ENCODE measurements at regions not wholly inside any gene's neighbourhood (a gene's known extent, or its start where the extent isn't known, plus 50 kb on each side); places are given as distances from the start of the nearest gene placed in this dataset.

DNA sequence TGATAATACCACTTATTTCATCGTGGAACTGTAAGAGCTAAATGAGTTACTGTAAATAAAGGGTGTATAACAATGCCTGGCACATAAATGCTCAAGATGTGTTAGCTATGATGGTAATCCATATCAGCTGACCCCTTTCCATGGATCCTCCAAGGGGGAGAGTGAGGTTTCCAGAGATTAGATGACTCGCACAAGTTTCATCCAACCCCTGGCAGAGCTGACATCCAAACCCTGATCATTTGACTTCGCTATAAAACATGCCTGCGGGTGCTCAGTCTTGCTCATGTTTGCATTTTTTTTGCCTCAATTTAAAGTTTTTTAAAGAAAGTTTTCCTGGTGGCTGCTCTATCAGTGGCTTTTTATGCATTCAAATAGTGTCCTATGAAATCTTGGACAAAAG lies 145.7 kb upstream of the SMIM23 start:
- no peaks in the 10 kb centered on the region for H3K27me3 ChIP-seq (ENCODE audit: insufficient read depth, low read depth, low read length)
- no peak overlapping the region for H3K9ac ChIP-seq (ENCODE audit: low read length)
- H3K9me2 ChIP-seq (ENCODE audit: insufficient read depth, low read length) = no peaks in the 10 kb centered on the region
- TF ChIP-seq POLR2AphosphoS5 (IDR thresholded peaks at IDR 0.05) = no peak
- TF ChIP-seq, protein P1, sequence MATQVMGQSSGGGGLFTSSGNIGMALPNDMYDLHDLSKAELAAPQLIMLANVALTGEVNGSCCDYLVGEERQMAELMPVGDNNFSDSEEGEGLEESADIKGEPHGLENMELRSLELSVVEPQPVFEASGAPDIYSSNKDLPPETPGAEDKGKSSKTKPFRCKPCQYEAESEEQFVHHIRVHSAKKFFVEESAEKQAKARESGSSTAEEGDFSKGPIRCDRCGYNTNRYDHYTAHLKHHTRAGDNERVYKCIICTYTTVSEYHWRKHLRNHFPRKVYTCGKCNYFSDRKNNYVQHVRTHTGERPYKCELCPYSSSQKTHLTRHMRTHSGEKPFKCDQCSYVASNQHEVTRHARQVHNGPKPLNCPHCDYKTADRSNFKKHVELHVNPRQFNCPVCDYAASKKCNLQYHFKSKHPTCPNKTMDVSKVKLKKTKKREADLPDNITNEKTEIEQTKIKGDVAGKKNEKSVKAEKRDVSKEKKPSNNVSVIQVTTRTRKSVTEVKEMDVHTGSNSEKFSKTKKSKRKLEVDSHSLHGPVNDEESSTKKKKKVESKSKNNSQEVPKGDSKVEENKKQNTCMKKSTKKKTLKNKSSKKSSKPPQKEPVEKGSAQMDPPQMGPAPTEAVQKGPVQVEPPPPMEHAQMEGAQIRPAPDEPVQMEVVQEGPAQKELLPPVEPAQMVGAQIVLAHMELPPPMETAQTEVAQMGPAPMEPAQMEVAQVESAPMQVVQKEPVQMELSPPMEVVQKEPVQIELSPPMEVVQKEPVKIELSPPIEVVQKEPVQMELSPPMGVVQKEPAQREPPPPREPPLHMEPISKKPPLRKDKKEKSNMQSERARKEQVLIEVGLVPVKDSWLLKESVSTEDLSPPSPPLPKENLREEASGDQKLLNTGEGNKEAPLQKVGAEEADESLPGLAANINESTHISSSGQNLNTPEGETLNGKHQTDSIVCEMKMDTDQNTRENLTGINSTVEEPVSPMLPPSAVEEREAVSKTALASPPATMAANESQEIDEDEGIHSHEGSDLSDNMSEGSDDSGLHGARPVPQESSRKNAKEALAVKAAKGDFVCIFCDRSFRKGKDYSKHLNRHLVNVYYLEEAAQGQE (IDR thresholded peaks at IDR 0.05; ENCODE audit: borderline replicate concordance) = no peak
- TF ChIP-seq RAD21 (conservative IDR thresholded peaks at IDR 0.05) = no peak
- TF ChIP-seq, protein P2, sequence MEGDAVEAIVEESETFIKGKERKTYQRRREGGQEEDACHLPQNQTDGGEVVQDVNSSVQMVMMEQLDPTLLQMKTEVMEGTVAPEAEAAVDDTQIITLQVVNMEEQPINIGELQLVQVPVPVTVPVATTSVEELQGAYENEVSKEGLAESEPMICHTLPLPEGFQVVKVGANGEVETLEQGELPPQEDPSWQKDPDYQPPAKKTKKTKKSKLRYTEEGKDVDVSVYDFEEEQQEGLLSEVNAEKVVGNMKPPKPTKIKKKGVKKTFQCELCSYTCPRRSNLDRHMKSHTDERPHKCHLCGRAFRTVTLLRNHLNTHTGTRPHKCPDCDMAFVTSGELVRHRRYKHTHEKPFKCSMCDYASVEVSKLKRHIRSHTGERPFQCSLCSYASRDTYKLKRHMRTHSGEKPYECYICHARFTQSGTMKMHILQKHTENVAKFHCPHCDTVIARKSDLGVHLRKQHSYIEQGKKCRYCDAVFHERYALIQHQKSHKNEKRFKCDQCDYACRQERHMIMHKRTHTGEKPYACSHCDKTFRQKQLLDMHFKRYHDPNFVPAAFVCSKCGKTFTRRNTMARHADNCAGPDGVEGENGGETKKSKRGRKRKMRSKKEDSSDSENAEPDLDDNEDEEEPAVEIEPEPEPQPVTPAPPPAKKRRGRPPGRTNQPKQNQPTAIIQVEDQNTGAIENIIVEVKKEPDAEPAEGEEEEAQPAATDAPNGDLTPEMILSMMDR (IDR thresholded peaks at IDR 0.05; ENCODE audit: poor library complexity, severe bottlenecking) = no peak
- TF ChIP-seq EZH2 (IDR thresholded peaks at IDR 0.05; ENCODE audit: borderline replicate concordance, insufficient read depth, low read length, poor library complexity, severe bottlenecking) = no peak
- no peak for TF ChIP-seq MXI1 (conservative IDR thresholded peaks at IDR 0.05; ENCODE audit: poor library complexity, severe bottlenecking)
- no peak for TF ChIP-seq EP300 (conservative IDR thresholded peaks at IDR 0.05; ENCODE audit: poor library complexity, severe bottlenecking)
- TF ChIP-seq TAF1 (IDR thresholded peaks at IDR 0.05; ENCODE audit: low read depth) = no peak
- no peak for TF ChIP-seq SMC3 (conservative IDR thresholded peaks at IDR 0.05; ENCODE audit: poor library complexity)
- H3F3A ChIP-seq (ENCODE audit: insufficient read depth, low read length, poor library complexity, severe bottlenecking) = no peaks in the 10 kb centered on the region
- H4K20me1 ChIP-seq (ENCODE audit: insufficient read depth) = no peaks in the 10 kb centered on the region
- no peaks in the 10 kb centered on the region for H3K79me2 ChIP-seq (replicated peaks; ENCODE audit: insufficient read depth, low read length)
- no peaks in the 10 kb centered on the region for H3K36me3 ChIP-seq (ENCODE audit: insufficient read depth, low read length)
- H3K4me3 ChIP-seq (ENCODE audit: low read length) = no peak overlapping the region
- no peak overlapping the region for H3K4me2 ChIP-seq (ENCODE audit: low read length)
- no peaks in the 10 kb centered on the region for H3K9me3 ChIP-seq (ENCODE audit: low read length)
- no peak overlapping the region for H3K27ac ChIP-seq (ENCODE audit: low read length)
- H2AFZ ChIP-seq (ENCODE audit: low read depth, low read length) = no peak overlapping the region

DNA sequence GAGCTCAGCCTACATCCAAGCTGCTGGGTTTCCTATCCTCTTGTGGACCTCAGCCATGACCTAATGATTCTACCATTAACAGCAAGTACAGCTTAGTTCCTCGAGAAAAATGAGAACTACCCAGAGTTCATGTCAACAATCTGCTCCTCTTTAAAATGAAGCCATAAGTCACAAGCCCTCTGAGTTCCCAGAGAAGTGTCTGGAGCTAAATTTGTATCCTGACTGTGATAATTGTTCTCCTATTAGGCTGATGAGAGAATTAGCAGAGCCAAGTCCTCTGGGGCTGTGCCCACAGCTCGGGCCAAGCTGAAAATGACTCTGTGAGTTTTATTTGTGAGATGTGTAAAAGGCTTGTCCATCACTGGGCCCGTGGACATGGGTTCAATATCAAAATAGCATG lies 145.1 kb upstream of the SMIM23 start:
- H4K20me1 ChIP-seq (ENCODE audit: insufficient read depth) = no peaks in the 10 kb centered on the region
- no peaks in the 10 kb centered on the region for H3K27me3 ChIP-seq (ENCODE audit: insufficient read depth, low read depth, low read length)
- H2AFZ ChIP-seq (ENCODE audit: low read depth, low read length) = no peak overlapping the region
- no peak overlapping the region for H3K27ac ChIP-seq (ENCODE audit: low read length)
- no peak overlapping the region for H3K4me2 ChIP-seq (ENCODE audit: low read length)
- no peaks in the 10 kb centered on the region for H3K9me2 ChIP-seq (ENCODE audit: insufficient read depth, low read length)
- H3K79me2 ChIP-seq (replicated peaks; ENCODE audit: insufficient read depth, low read length) = no peaks in the 10 kb centered on the region
- H3F3A ChIP-seq (ENCODE audit: insufficient read depth, low read length, poor library complexity, severe bottlenecking) = no peaks in the 10 kb centered on the region
- no peak overlapping the region for H3K4me3 ChIP-seq (ENCODE audit: low read length)
- H3K9ac ChIP-seq (ENCODE audit: low read length) = no peak overlapping the region
- TF ChIP-seq EP300 (conservative IDR thresholded peaks at IDR 0.05; ENCODE audit: poor library complexity, severe bottlenecking) = no peak
- no peak for TF ChIP-seq RAD21 (conservative IDR thresholded peaks at IDR 0.05)
- TF ChIP-seq EZH2 (IDR thresholded peaks at IDR 0.05; ENCODE audit: borderline replicate concordance, insufficient read depth, low read length, poor library complexity, severe bottlenecking) = no peak
- no peak for TF ChIP-seq POLR2AphosphoS5 (IDR thresholded peaks at IDR 0.05)
- TF ChIP-seq, protein P1 (IDR thresholded peaks at IDR 0.05; ENCODE audit: borderline replicate concordance) = no peak
- TF ChIP-seq SMC3 (conservative IDR thresholded peaks at IDR 0.05; ENCODE audit: poor library complexity) = no peak
- TF ChIP-seq TAF1 (IDR thresholded peaks at IDR 0.05; ENCODE audit: low read depth) = no peak
- TF ChIP-seq MXI1 (conservative IDR thresholded peaks at IDR 0.05; ENCODE audit: poor library complexity, severe bottlenecking) = no peak
- TF ChIP-seq, protein P2 (IDR thresholded peaks at IDR 0.05; ENCODE audit: poor library complexity, severe bottlenecking) = no peak
- H3K9me3 ChIP-seq (ENCODE audit: low read length) = no peaks in the 10 kb centered on the region
- H3K36me3 ChIP-seq (ENCODE audit: insufficient read depth, low read length) = no peaks in the 10 kb centered on the region

All from neural cell (in vitro differentiated cells).